Stimulated activated CD4-positive, alpha-beta T cell treated with anti-CD3 and anti-CD28 coated beads, Interleukin-12 subunit alpha, Interleukin-12 subunit beta, amount 100 ng/mL, for 24 hours (primary cell): ENCODE measurements at regions not wholly inside any gene's neighbourhood (a gene's known extent, or its start where the extent isn't known, plus 50 kb on each side); places are given as distances from the start of the nearest gene placed in this dataset.
A peak's percentile ranks its signal among the peaks of the same experiment; 100 is the strongest.

Source experiments
- DNase-seq, 2 experiments: peaks; one replicate each; pipeline ENCODE4 v3.0.0-alpha.2; 2020; ENCODE audit warnings: low read depth in 2 of 2

- no peak for DNase-seq
These were observed 248.3 kb downstream of the LY86 start for GRCh38 chr6:6836609-6837406.

- DNase-seq, result no peak
These were observed 249.1 kb downstream of the LY86 start for GRCh38 chr6:6837541-6838080.

GRCh38 chr6:6840831-6841291 is 252.3 kb downstream of the LY86 start:
- no peak for DNase-seq

GRCh38 chr6:6841571-6841970 is 253.1 kb downstream of the LY86 start:
- no peak for DNase-seq

GRCh38 chr6:6842291-6842690 is 253.8 kb downstream of the LY86 start:
- no peak for DNase-seq

GRCh38 chr6:6843057-6843627 is 254.6 kb downstream of the LY86 start:
- no peak for DNase-seq

GRCh38 chr6:6843777-6844176 is 255.3 kb downstream of the LY86 start:
- no peak for DNase-seq

GRCh38 chr6:6844530-6844929 is 256.0 kb downstream of the LY86 start:
- DNase-seq, result no peak

- DNase-seq, result no peak
These were observed 257.1 kb downstream of the LY86 start for GRCh38 chr6:6845603-6846002.

- DNase-seq, result no peak
These were observed 259.1 kb downstream of the LY86 start for GRCh38 chr6:6847591-6847990.

- DNase-seq, result no peak
These were observed 256.5 kb upstream of the RREB1 start for GRCh38 chr6:6851059-6851948.

GRCh38 chr6:6851949-6852261 is 255.9 kb upstream of the RREB1 start:
- no peak for DNase-seq

GRCh38 chr6:6856538-6857523 is 250.9 kb upstream of the RREB1 start:
- DNase-seq, result peak; percentile 24 to 36

- DNase-seq, result no peak
These were observed 250.2 kb upstream of the RREB1 start for GRCh38 chr6:6857528-6857927.

- DNase-seq, result no peak
These were observed 249.2 kb upstream of the RREB1 start for GRCh38 chr6:6858533-6858982.

GRCh38 chr6:6859105-6859504 is 248.7 kb upstream of the RREB1 start:
- DNase-seq, result no peak

- DNase-seq, result no peak
These were observed 248.0 kb upstream of the RREB1 start for GRCh38 chr6:6859722-6860121.

GRCh38 chr6:6860863-6861262 is 246.9 kb upstream of the RREB1 start:
- DNase-seq, result no peak

- DNase-seq, result no peak
These were observed 246.3 kb upstream of the RREB1 start for GRCh38 chr6:6861351-6861894.

GRCh38 chr6:6861995-6862394 is 245.8 kb upstream of the RREB1 start:
- DNase-seq, result no peak
